Activated CD8-positive, alpha-beta memory T cell treated with anti-CD3 and anti-CD28 coated beads for 24 hours (primary cell): ENCODE measurements at regions not wholly inside any gene's neighbourhood (a gene's known extent, or its start where the extent isn't known, plus 50 kb on each side); places are given as distances from the start of the nearest gene placed in this dataset.
"Not testable (repeated sequence)": the region's sequence is repeated elsewhere in the genome, so short reads cannot be mapped to it uniquely, and the experiment has no call there.

ENCODE experiments used
- DNase-seq: peaks from one replicate; pipeline ENCODE4 v3.0.0-alpha.2; 2020

DNA sequence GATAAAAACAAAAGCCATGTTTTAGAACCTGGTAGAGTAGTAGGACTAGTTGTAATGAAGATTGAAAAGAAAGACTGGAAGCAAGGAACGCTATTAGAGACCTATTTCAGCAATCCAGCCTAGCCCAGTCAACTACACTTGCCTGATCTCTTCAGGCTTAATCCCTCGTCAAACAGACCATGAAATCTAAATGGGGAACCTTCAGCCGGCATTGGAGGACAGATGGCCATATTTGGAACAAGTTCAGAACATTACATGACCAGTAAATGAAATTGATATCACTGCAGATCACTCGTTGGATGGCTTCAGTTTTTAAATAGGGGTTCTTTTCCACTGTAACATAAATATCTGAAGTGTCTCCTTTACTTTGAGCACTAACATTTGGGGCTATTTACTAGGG, 84.8 kb upstream of the WDR44 start:
- no peak for DNase-seq

DNA sequence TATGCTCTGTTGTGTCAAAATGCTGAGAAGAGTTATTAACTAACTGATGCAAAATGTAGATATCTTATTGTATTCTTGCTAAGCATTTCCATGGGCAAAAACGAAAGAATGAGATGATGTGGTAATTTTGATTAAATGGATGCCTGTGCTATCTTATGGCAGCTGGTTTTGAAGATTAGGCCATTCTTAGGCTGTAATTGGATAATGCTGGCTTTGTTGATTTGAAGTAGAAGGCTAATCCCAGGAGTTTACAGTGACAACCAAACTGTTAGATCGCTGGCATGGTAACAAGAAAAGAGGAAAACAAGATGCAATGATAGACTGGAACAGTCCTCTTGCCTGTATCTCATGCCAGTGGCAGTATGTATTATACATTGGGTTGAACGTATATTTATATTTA, 74.1 kb upstream of the WDR44 start:
- DNase-seq = no peak

DNA sequence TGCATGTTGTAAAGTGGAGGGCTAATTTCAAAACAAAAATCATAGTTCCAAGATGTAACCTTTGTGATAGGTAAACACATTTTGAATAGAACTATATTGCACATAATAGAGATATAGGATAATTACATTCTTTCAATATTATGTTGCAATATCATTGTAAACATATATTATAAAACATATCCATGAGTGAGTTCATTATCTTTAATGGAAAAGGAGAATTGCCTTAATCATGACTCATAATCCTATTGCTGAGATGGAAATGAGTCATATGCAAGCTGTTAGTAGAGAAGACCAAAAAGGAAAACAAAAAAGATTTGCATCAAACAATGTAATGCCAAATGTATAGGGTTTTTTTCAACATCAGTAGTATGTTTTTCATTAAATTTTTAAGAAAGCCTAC, 73.7 kb upstream of the WDR44 start:
- DNase-seq = no peak

DNA sequence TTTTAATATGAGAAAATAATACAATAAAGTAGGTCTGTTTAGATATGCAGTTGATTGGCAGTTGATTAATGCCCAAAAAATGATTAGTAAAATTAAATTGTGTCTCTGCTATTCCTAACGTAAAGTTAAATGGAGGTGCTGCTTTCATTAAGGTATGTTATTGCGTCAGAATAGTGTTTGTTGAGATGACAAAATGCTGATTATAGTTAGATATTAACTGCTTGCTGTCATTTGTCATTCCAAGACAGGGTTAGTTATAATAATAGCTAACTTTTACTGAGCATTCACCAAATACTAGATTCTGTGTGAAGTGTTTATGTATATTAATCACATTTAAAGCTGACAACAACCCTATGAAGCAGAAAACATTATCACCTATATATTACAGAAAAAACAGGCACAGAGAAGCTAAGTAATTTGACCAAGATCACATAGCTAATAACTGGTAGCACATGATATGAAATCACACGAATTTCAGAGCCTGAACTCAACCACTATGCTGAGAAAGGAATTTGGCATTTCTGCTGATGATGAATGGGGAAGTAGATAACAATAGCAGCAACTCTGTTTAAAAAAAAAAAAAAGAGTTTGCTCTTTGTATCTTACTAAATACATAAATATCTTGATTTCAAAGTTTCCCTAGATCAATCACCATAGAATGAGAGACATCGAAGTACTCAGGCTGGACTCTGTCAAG, 59.7 kb upstream of the WDR44 start:
- DNase-seq = no peak

DNA sequence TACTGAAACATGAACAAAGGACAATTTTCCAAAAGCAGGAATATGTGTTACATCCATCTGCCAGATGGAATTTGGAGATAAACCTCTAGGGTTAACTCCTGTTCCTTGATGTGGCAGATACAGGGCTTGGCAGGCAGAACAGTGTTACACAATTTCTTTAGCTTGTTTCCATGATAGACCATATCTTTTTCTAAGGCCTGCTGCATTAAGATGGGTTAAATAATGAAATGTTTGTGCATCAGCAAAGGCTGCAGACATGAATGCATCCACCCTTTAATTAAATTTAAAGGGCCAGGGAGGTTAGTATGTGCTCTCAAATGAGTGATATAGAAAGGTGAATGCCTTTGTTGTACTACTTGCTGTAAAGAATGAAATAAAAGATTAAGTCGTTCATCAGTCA, 50.1 kb upstream of the WDR44 start:
- not testable (repeated sequence) for DNase-seq
